Activated gamma-delta T cell treated with anti-CD3 and anti-CD28 coated beads, Interleukin-2, amount 50 U/mL, for 16 hours (primary cell): ENCODE measurements at regions not wholly inside any gene's neighbourhood (a gene's known extent, or its start where the extent isn't known, plus 50 kb on each side); places are given as distances from the start of the nearest gene placed in this dataset.
"Not testable (repeated sequence)": the region's sequence is repeated elsewhere in the genome, so short reads cannot be mapped to it uniquely, and the experiment has no call there.

Experiments used
- DNase-seq: peaks from one replicate; pipeline ENCODE4 v3.0.0-alpha.2; 2020; ENCODE audit warnings: low read depth

DNA sequence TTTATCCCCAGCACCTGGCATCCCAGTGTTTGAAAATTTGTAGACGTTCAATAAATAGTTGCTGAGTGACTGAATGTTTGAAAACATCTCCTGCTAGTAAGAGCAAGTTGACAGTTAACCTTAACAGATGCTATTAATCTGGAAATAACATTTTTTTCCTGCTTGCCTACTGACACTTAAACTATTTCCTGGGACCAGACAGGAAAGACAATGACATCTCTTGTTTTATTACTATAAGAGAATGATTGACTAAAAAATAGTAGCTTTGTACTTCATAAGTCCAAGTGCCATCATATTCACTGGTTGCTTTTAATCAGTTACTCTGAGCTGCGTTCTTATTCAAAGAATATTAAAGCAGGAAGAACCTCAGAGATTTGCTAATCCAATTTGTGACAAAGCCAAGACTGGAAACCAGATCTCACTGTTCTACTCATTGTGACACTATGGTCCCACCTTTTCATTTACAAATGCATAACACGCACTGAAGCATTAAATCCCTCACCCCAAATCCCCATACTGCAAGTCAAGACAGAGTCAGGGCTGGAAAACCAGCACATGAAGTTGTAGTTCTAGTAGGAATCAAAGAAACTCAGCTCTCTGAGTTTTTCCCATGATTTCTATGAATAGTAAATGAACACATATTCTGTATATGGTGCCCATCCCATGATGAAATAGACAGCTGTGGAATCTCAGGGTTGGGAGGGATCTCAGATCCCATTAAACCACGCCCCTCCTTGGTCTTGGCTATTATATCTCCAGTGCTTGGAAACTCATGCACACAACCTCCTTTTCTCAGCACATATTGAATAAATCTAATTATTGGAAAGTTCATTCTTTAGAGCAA lies 212.7 kb upstream of the P2RY1 start:
- DNase-seq = no peak

DNA sequence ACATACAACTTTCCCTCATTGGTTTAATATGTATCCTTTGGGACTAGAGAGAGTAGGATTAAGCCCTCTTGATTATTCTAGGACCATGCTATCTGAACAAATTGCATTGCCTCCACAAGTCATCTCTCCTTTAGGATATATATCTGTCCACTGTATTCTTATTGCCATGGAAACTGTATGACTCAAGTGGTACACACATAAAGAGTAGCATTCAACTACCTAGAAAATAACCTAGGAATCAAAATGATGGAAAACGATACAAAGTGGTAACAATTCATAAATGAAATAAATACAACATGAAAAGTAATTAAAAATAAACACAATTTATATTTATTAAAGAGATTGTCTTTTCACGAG lies 212.1 kb upstream of the P2RY1 start:
- no peak for DNase-seq

DNA sequence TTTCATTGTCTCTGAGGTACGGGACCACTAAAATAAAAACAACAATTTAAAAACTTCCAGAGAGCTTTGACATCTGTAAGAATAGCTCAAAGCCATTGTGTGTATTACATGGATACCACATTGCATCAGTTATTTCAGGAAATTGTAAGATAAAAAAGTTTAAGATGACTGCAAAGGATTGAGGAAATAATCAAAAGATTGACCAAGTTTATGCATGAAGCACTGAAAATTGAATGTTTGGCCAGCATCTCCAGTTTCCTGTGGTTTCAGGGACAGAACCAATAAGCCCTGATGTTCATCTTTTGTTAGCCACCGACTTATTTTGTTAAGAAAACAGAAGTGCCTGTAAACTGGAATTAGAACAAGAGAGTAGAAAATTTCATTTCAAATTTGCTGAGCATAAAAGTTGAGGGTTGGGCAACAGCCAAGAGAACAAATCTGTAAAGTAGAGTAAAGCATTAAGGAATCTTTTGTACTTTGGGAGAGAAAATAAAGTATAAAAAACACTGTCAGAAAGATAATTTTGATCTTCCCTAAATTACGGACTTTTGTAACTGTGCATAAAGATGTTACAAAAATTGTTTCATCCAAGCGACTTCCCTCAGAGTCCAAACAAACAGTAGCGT lies 211.5 kb upstream of the P2RY1 start:
- no peak for DNase-seq

DNA sequence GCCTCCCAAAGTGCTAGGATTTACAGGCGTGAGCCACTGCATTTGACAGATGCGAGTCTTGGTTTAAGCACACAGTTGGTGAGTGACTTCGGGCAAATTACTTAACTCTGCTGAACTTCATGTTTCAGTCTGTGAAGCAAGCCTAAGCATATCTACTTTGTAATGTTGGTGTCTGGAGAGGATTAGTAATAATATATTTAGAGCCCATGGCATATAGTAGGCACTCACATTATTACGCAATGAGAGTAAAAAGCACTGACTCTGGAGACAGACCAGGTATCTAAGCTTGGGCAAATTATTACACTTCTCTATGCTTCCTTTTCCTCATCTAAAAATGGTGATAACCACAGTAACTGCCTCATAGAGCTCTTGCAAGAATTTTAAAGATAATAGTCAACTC lies 208.7 kb upstream of the P2RY1 start:
- no peak for DNase-seq

DNA sequence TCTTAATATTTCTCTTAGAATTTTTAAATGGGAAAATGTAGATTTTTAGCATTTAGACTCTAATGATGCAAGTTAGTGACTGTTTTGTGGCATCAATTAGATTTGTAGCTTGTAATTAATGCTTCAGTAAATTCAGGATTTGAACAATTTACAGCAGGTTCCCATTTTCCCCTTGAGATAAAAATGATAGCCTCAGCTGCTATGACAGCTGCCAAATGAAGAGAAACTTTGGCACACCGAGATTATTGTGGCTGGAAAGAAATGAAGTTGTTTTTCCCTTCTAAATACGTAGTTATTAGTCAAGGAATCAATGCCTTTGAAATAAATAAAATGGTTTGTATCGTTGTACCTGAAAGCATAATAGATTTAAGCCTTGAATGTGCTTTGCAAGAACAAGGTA lies 206.4 kb upstream of the P2RY1 start:
- no peak for DNase-seq

DNA sequence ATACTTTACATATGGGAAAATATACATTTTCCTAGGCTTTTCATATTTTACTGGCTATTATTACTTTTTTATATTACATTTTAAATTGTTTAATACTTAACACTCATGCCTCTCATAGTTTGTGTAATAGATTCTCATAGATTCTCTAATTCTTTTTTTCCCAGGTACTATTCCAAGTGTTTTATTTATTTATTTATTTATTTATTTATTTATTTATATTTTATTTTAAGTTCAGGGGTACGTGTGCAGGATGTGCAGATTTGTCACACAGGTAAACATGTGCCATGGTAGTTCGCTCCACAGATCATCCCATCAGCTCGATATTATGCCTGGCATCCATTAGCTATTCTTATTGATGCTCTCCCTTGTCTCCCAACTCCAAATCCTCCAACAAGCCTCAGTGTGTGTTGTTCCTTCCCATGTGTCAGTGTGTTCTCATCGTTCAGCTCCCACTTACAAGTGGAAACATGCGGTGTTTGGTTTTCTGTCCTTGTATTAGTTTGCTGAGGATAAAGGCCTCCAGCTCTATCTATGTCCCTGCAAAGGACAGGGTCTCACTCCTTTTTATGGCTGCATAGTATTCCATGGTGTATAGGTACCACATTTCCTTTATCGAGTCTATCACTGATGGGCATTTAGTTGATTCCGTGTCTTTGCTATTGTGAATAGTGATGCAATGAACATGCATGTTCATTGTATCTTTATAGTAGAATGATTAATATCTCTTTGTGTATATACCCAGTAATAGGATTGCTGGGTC lies 205.4 kb upstream of the P2RY1 start:
- no peak for DNase-seq

DNA sequence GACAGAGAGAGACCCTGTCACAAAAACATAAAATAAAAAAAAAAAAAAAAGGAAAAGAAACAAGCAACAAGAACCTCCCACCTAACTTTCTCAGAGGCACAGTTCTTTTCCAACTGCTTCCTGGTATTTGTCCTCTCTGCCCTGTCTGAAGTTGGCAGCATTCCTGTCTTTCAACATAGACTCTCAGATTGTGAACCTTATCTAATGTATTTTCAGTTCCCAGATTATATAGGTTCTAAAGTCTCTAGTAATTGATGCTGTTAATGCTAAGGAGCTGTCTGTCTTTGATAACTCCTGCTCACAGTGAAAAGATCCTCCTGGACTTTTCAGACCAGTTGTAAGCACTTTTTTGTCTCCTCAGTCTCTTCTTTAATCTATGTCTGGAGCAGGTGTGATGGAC lies 199.5 kb upstream of the P2RY1 start:
- DNase-seq = no peak

DNA sequence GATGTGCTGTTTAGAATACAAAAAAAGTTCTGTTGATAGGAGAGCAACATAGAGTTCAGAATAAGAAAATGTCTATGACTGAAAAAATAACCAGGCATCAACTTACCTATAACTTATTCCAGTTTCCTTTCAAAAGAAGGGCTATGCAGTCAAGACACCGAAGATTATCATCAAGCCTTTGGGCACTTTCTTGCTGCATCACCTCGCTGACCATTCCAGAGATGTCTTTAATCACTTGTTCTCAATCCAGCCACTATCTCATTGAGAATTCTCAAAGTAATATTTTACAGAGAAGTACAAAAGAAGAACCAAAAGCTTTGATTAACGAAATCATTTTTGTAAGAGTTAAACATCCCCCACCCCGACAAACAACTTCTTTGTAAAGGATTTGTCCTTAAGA lies 198.3 kb upstream of the P2RY1 start:
- no peak for DNase-seq

DNA sequence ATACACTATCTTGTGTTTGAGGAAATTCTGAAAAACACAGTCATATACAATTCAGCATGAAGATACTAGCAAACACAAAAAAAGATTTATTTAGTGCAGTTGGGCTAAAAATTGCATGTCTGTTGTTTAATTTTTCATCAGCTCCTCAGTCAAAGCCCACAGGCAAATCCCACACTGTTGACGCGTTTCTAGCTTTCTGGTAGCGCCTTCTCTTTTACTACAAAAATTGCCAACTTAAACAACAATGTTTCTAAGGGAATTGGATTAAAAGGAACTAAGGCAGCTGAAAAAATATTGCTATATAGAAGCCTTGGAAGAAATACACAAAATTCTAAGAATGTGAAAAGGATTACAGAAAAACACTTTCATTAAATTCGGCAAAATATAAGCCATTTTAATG lies 196.7 kb upstream of the P2RY1 start:
- DNase-seq = no peak

DNA sequence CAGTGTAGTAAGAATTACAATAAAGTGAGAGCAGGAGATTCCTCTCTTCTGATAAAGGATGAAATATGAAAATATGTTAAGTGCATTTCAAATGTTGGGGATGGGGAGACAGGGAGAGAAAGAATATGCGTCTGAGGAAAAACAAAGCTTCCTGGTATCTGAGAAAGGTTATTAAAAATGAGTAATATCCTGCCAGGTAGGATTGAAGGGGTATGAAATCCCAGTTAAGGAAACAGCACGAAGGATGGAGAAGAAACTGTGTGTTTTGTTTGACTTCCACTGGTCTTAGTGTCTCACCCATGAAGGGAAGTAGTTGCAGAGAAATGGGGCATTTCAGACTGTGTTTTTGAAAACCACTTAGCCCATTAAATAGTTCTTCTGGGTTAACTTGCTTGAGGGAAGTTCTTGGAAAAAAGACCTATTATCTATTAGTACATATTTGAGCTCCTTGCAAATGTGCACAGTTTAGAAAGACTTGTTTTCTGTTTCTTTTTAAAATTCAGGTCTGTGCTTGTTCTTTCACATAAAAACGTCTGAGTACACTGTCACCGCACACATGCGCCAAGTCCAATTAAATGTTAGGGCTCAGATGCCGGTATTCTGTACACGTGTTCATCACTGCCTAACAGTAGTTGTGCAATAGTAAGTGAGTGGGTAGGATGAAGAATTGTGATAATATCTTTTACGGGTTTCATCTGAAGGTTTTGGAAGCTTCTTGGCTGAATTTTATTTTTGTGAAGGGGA lies 196.1 kb upstream of the P2RY1 start:
- no peak for DNase-seq

DNA sequence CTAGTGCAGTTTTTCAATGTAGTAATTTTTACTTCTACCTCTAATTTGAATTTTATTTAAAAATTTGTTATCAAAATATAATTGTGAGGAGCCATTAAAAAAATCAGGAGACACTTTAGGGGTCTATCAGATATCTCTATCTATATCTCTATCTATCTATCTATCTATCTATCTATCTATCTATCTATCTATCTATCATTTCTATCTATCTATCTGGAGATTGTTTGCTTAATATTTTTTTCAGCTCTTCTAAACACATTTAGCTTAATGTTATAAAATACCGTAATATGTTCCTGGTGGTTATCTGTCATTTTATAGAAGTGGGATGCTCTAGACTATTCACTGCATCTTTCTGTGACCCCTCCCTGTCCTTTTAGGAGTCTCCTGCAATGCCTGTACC lies 193.7 kb upstream of the P2RY1 start:
- DNase-seq = no peak

DNA sequence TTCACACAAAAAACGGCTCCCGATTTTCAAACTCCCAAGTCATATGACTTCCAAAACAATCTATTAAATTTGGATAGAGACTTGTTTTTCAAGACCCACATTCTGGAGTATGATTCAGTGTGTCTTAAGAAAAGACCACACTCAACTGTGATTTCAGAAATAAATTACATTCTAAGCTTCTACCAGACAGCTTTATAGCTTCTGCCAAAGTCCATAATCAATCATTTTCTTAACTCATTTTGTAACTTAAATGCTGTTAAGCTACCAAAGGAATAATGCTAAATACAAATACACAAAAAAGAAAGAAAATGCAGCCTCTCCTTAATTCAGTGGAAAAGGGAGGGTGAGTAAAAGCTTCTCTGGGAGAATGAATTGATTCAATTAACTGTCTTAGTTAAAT lies 192.3 kb upstream of the P2RY1 start:
- DNase-seq = no peak

DNA sequence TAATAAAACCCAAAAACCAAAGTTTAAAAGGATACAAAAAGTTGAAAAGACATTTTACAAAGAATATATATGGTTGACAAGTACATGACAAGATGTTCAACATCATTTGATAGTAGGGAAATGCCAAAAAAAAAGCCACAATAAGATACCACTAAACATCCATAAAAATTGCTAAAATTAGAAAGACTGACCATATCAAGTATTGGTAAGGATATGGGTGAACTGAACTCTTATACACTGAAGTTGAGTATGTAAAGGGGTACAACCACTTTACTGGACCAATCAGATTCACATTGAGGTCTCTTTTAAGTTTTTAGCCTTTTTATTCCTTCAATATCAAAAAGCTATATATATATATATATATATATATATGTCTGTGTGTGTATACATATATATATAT lies 190.5 kb upstream of the P2RY1 start:
- no peak for DNase-seq

DNA sequence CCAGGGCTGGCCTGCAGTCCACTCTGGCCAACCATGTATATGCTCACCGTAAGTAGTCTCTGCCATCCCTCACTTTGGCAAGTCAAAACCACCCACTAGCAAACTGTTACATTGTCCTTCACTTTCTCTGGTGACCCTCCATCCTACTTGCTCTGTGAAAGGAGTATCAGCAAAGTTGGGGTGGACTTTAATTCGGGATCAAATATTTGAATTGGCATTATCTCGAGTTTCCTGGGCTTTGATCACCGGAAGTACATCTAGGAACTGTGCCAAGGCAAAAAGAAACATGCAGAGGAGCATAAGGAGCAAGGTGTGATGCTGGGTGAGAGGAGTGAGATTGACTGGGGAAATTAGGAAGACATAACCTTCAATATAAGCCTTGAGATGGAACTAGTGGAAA lies 188.9 kb upstream of the P2RY1 start:
- DNase-seq = no peak

DNA sequence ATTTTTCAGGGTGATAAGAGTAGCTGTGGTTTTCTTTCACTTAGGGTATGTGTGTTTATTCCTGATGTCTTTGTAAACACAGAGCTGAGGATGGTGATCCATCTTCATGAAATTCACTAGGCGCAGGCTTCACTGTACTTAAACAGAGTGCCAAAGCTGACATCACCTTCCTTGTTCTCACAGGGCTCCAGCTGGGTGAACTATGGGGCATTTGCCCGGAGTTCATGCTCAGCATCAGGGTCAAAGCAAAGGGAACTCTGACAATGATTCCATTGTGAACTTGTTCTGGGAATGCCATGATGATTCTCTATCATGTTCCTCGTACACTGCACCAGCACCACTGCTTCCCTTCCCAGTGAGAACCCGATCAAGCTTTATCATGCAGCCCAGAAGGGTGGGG lies 184.8 kb upstream of the P2RY1 start:
- DNase-seq = no peak

DNA sequence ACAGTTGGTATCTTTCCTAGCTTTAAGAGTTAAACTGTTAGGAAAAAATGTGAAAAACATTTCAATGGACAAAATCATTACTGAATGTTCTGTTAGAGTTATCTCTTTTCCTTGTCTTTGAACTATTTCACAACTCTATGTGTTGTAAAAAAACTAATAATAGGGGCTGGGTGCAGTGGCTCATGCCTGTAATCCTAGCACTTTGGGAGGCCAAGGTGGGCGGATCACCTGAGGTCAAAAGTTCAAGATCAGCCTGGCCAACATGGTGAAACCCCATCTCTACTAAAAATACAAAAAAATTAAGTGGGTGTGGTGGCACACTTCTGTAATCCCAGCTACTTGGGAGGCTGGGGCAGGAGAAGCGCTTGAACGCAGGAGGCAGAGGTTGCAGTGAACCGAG lies 184.0 kb upstream of the P2RY1 start:
- not testable (repeated sequence) for DNase-seq

DNA sequence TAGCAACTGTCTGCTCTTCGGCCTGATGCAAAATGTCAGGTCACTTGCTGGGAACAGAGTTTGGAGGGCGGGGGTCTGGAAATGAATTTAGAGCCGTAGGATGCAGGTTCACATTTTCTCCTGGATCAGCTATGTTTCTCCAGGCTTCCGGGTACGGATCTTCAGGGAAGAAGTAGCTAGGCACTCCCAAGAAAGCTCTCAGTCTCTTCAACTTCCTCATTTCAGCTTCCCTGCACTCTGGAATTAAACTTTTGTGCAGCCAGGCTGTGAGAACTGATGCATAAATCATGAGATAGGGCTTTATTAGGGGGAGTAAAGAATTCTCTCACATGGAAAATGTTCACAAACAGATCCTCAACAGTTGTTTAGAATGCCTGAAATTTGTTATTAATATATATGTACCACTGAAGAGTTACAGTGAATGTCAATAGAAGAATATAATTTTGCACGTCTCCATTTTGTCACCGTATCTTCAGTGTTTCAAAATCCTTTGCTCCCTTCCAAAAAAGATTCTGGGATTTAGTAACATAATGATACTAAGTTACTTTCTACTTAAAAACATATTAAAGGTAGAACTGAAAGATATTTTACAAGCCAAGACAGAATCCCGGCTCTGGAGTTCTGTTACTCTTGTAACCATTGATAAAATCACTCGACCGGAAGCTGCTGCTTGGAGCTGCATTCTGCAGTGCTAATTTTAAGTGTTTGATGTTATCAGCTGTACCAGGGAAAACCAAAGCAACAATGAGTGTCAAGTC lies 178.5 kb upstream of the P2RY1 start:
- no peak for DNase-seq

DNA sequence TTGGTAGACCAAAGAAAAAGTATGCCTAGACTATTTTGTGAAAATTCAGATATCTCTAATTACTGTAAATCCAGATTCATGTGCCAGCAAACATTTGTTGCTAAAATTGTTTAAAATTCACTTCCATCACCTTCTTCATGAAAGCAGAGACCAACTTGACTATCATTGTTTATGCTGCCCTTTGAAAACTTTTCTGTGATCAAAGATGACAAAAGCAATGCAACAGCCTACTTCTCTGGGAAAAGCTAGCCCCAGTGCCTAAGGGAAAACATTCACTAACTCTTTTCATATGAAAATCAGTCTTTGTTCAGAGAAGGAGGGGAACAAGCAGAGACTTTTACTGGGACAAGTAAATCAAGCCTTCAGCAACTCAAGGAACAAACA lies 178.0 kb upstream of the P2RY1 start:
- no peak for DNase-seq

DNA sequence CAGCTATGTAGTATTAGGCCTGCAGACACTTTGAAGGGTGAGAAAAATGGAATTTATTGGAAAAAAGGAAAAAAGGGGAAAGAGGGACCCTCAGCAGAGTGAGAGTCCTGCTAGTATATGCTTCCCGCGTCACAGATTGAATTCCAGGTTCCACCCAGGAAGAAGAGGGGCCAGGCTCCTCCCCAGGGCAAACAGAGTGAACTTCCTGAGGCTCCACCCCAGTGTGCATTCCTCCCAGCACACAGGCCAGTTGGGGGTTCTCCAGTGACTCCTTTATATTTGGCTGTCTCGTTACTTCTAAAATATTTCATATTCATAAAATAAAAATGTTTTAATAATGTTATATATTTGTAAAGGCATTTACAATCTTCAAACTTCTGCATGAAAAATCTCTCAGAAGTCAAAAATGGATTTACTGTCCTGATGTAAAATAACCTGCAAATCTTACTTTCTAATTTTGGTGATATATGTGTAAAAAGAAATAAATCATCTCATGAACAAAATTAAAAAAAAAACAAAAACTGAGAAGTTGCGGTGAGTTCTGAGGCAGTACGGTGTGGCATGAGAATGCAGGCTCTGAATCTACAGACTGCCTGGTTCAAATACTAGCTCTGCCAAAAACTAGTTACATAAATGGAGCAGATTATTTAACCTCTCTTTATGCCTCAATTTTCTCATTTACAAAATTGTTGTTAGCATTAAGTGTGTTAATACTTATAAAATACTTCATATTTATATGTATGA lies 175.8 kb upstream of the P2RY1 start:
- no peak for DNase-seq

DNA sequence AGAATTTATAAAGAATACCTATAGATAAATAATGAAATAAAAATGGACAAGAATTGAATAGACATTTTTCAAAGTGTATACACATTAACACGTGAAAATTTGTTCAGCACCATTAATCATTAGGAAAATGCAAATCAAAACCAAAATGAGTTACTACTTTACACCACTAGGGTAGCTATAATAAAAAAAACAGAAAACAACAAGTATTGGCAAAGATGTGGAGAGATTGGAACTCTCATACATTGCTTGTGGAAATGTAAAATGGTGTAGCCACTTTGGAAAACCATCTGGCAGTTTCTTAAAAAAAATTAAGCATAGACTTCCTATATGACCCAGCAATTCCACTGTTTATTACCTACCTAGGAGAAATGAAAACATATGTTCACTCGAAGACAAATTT lies 172.8 kb upstream of the P2RY1 start:
- no peak for DNase-seq

DNA sequence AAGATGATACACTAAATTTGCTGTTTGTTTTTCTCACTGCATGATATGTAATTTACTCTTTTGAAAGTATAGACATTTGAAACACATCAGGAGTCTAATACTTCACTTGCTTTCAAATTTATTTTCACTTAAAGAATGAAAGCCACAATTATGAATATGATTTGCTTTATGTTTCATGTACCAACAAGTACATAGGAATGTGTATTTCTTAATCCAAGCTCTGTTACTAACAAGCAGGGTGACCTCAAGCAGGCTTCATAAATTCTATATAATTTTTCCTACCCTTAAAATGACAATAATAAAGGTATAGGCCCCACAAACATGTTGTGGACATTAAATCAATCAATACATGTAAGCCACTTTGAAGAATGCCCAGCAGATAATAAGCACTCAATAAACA lies 170.2 kb upstream of the P2RY1 start:
- no peak for DNase-seq
